Tibial nerve (tissue), 4 donors: ENCODE measurements at regions not wholly inside any gene's neighbourhood (a gene's known extent, or its start where the extent isn't known, plus 50 kb on each side); places are given as distances from the start of the nearest gene placed in this dataset.

Experiments
- EP300 ChIP-seq, 2 donors: sonication (generic); formaldehyde crosslinking; IDR thresholded peaks; one replicate each; pipeline ENCODE4 v1.6.1; 2017; ENCODE audit warnings: antibody characterized with exemption in 2 of 2, mild to moderate bottlenecking in 1 of 2
- POLR2A ChIP-seq, 2 donors: fragments of 450-650 bp; IDR thresholded peaks; one replicate each; pipeline ENCODE4 v1.6.1; 2017; ENCODE audit warnings: antibody characterized with exemption in 2 of 2, mild to moderate bottlenecking in 2 of 2, moderate library complexity in 2 of 2
- TF ChIP-seq, protein P1 (sequence below), 5 experiments: fragments of 200-600 bp in 3 of 5; fragments of 450-650 bp in 2 of 5; sonication (generic) in 3 of 5; IDR thresholded peaks; one replicate each; pipeline ENCODE4 v1.5.1; 2016 to 2019; ENCODE audit warnings: antibody characterized with exemption in 5 of 5, mild to moderate bottlenecking in 3 of 5, moderate library complexity in 2 of 5

DNA sequence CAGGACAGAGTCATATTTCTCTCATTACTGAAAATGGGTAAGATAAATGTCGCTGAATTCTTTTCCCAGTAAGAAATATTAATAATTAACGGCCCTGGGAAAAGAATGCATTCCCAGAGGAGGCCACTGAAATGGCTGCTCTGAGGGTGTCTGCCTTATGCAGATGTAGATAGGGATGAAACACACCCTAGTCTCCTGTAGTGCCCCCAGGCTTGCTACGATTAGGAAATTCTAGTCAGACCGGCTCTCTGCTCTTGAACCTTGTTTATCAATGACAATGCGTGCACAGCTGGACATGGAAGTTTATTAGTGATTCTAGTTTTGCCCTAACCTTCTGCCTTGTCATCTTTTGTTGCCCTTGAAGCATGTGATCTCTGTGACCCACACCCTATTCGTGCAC, 291.1 kb downstream of the ZNF248 start:
- TF ChIP-seq POLR2A (IDR thresholded peaks at IDR 0.05) = no peak
- TF ChIP-seq, protein P1, sequence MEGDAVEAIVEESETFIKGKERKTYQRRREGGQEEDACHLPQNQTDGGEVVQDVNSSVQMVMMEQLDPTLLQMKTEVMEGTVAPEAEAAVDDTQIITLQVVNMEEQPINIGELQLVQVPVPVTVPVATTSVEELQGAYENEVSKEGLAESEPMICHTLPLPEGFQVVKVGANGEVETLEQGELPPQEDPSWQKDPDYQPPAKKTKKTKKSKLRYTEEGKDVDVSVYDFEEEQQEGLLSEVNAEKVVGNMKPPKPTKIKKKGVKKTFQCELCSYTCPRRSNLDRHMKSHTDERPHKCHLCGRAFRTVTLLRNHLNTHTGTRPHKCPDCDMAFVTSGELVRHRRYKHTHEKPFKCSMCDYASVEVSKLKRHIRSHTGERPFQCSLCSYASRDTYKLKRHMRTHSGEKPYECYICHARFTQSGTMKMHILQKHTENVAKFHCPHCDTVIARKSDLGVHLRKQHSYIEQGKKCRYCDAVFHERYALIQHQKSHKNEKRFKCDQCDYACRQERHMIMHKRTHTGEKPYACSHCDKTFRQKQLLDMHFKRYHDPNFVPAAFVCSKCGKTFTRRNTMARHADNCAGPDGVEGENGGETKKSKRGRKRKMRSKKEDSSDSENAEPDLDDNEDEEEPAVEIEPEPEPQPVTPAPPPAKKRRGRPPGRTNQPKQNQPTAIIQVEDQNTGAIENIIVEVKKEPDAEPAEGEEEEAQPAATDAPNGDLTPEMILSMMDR (IDR thresholded peaks at IDR 0.05) = no peak
- no peak for TF ChIP-seq EP300 (IDR thresholded peaks at IDR 0.05)
